ENCODE measurements at regions not wholly inside any gene's neighbourhood (a gene's known extent, or its start where the extent isn't known, plus 50 kb on each side); places are given as distances from the start of the nearest gene placed in this dataset.

- ATAC-seq (no peak), DNase-seq (no peak)
- Histone ChIP-seq H3K4me3 (no peak overlapping the region), H3K36me3 (ENCODE audit: low read depth) (no peaks in the 10 kb centered on the region), H3K4me1 (ENCODE audit: low read depth) (no peaks in the 10 kb centered on the region), H3K9me3 (peaks cover 2% of the 10 kb centered on the region)
- no peak for TF ChIP-seq CTCF (IDR thresholded peaks at IDR 0.05)
- intact Hi-C loops (cut with DNase I, micrococcal nuclease) = no loop called here
Observed at GRCh38 chr1:29461115-29461739, 224.9 kb downstream of the PTPRU start.

GRCh38 chr1:29460694-29461093 is 224.4 kb downstream of the PTPRU start:
- no peak for ATAC-seq
- H3K9me3 ChIP-seq = peaks cover 2% of the 10 kb centered on the region
- intact Hi-C loops (cut with DNase I, micrococcal nuclease) = no loop called here
- no peak for DNase-seq
- H3K36me3 ChIP-seq (ENCODE audit: low read depth) = no peaks in the 10 kb centered on the region
- no peaks in the 10 kb centered on the region for H3K4me1 ChIP-seq (ENCODE audit: low read depth)
- no peak overlapping the region for H3K4me3 ChIP-seq
- TF ChIP-seq CTCF (IDR thresholded peaks at IDR 0.05) = no peak

- no peak for TF ChIP-seq CTCF (IDR thresholded peaks at IDR 0.05)
- ATAC-seq (no peak), DNase-seq (no peak)
- Histone ChIP-seq H3K4me1 (ENCODE audit: low read depth) (no peaks in the 10 kb centered on the region), H3K9me3 (peaks cover 2% of the 10 kb centered on the region), H3K4me3 (no peak overlapping the region), H3K36me3 (ENCODE audit: low read depth) (no peaks in the 10 kb centered on the region)
- intact Hi-C loops (cut with DNase I, micrococcal nuclease) = no loop called here
Observed at GRCh38 chr1:29460041-29460610, 223.8 kb downstream of the PTPRU start.

- intact Hi-C loops (cut with DNase I, micrococcal nuclease) = no loop called here
- TF ChIP-seq CTCF (IDR thresholded peaks at IDR 0.05) = no peak
- no peaks in the 10 kb centered on the region for H3K36me3 ChIP-seq (ENCODE audit: low read depth)
- no peaks in the 10 kb centered on the region for H3K4me1 ChIP-seq (ENCODE audit: low read depth)
- no peak overlapping the region for H3K4me3 ChIP-seq
- ATAC-seq (no peak), DNase-seq (no peak)
- H3K9me3 ChIP-seq = peaks cover 2% of the 10 kb centered on the region
Observed at GRCh38 chr1:29459620-29459945, 223.3 kb downstream of the PTPRU start.

- DNase-seq (no peak), ATAC-seq (no peak)
- TF ChIP-seq CTCF (IDR thresholded peaks at IDR 0.05) = no peak
- Histone ChIP-seq H3K9me3 (no peaks in the 10 kb centered on the region), H3K4me3 (no peak overlapping the region), H3K4me1 (ENCODE audit: low read depth) (no peaks in the 10 kb centered on the region), H3K36me3 (ENCODE audit: low read depth) (no peaks in the 10 kb centered on the region)
- intact Hi-C loops (cut with DNase I, micrococcal nuclease) = no loop called here
Observed at GRCh38 chr1:29458737-29459619, 222.7 kb downstream of the PTPRU start.

Measured in mucosa of descending colon (tissue), 3 donors.